ENCODE measurements at regions not wholly inside any gene's neighbourhood (a gene's known extent, or its start where the extent isn't known, plus 50 kb on each side); places are given as distances from the start of the nearest gene placed in this dataset.

DNA sequence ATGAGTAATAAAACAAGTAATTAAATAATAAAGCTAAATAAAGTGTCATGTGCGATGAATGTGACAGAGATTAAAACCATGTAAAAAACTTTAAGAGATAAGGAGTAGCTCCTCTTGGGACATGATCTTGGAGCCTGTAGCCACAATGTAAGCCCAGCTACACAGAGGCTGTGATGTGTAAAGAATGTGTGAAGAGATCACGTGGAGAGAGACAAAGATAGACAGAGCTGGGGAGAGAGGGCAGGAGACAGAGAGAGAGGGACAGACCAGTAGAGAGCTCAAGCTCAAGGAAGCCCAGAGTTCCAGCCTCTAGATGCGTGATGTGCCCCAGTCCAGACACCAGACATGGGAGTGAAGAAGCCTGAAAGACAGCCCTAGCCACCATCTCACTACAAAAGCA lies 644.1 kb downstream of the TNS3 start:
- Histone ChIP-seq H4K20me1 (ENCODE audit: insufficient read depth, low read length, poor library complexity, severe bottlenecking) (no peaks in the 10 kb centered on the region), H3K4me3 (ENCODE audit: low read length, poor library complexity, severe bottlenecking) (no peak overlapping the region), H3F3A (ENCODE audit: low read depth) (no peaks in the 10 kb centered on the region), H3K27me3 (ENCODE audit: insufficient read depth, low read length, poor library complexity, severe bottlenecking) (no peaks in the 10 kb centered on the region), H2AFZ (ENCODE audit: low read length) (no peak overlapping the region), H3K4me2 (ENCODE audit: low read depth, low read length, poor library complexity, severe bottlenecking) (no peak overlapping the region), H3K4me1 (ENCODE audit: insufficient read depth, low read length, poor library complexity, severe bottlenecking) (no peaks in the 10 kb centered on the region), H3K9ac (ENCODE audit: low read depth, low read length, poor library complexity, severe bottlenecking) (no peak overlapping the region), H3K36me3 (ENCODE audit: insufficient read depth, low read length) (no peaks in the 10 kb centered on the region), H3K9me3 (ENCODE audit: insufficient read depth, low read depth, low read length) (0 out of 2 replicates have a peak, but pooled peaks cover 2% of the 10 kb centered on the region), H3K9me2 (replicated peaks; ENCODE audit: low read depth, low read length) (no peaks in the 10 kb centered on the region), H3K79me2 (ENCODE audit: insufficient read depth, low read length) (no peaks in the 10 kb centered on the region)
- TF ChIP-seq EZH2phosphoT487 (IDR thresholded peaks at IDR 0.05; ENCODE audit: borderline replicate concordance): no peak
- TF ChIP-seq, protein P1, sequence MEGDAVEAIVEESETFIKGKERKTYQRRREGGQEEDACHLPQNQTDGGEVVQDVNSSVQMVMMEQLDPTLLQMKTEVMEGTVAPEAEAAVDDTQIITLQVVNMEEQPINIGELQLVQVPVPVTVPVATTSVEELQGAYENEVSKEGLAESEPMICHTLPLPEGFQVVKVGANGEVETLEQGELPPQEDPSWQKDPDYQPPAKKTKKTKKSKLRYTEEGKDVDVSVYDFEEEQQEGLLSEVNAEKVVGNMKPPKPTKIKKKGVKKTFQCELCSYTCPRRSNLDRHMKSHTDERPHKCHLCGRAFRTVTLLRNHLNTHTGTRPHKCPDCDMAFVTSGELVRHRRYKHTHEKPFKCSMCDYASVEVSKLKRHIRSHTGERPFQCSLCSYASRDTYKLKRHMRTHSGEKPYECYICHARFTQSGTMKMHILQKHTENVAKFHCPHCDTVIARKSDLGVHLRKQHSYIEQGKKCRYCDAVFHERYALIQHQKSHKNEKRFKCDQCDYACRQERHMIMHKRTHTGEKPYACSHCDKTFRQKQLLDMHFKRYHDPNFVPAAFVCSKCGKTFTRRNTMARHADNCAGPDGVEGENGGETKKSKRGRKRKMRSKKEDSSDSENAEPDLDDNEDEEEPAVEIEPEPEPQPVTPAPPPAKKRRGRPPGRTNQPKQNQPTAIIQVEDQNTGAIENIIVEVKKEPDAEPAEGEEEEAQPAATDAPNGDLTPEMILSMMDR (conservative IDR thresholded peaks at IDR 0.05; ENCODE audit: low read length): no peak

DNA sequence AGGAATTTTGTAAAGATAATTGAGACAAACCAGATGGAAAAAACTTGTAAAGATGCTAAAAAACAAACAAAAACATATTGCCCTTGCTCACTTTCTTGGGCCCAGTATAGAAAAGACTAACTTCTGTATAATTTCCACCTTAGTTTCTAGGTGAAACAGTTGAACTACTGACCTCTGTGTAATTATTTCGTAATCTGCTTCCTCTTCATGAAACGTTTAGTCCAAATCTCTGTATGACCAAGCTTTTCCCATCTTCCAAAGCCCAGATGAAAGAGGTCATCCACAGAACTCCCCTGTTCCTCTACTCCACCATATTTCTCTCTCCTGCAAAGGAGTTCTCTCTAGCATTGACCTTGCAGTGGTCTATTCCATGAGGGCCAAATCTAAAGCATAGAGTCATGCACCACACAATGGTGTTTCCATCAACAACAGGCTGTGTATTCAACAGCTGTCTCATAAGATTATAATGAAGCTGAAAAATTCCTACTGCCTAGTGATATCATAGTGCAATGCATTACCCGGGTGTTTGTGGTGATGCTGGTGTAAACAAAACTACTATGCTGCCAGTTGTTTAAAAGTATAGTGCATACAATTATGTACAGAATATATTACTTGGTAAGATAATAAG lies 647.6 kb downstream of the TNS3 start:
- no peak overlapping the region for H2AFZ ChIP-seq (ENCODE audit: low read length)
- H3K27me3 ChIP-seq (ENCODE audit: insufficient read depth, low read length, poor library complexity, severe bottlenecking): no peaks in the 10 kb centered on the region
- no peak overlapping the region for H3K4me3 ChIP-seq (ENCODE audit: low read length, poor library complexity, severe bottlenecking)
- H3K4me1 ChIP-seq (ENCODE audit: insufficient read depth, low read length, poor library complexity, severe bottlenecking): no peaks in the 10 kb centered on the region
- 0 out of 2 replicates have a peak, but pooled peaks cover 2% of the 10 kb centered on the region for H3K9me3 ChIP-seq (ENCODE audit: insufficient read depth, low read depth, low read length)
- no peak overlapping the region for H3K9ac ChIP-seq (ENCODE audit: low read depth, low read length, poor library complexity, severe bottlenecking)
- no peak overlapping the region for H3K4me2 ChIP-seq (ENCODE audit: low read depth, low read length, poor library complexity, severe bottlenecking)
- no peaks in the 10 kb centered on the region for H3K9me2 ChIP-seq (replicated peaks; ENCODE audit: low read depth, low read length)
- no peaks in the 10 kb centered on the region for H4K20me1 ChIP-seq (ENCODE audit: insufficient read depth, low read length, poor library complexity, severe bottlenecking)
- TF ChIP-seq, protein P1 (conservative IDR thresholded peaks at IDR 0.05; ENCODE audit: low read length): no peak
- no peak for TF ChIP-seq EZH2phosphoT487 (IDR thresholded peaks at IDR 0.05; ENCODE audit: borderline replicate concordance)
- H3K36me3 ChIP-seq (ENCODE audit: insufficient read depth, low read length): no peaks in the 10 kb centered on the region
- no peaks in the 10 kb centered on the region for H3K79me2 ChIP-seq (ENCODE audit: insufficient read depth, low read length)
- H3F3A ChIP-seq (ENCODE audit: low read depth): no peaks in the 10 kb centered on the region

DNA sequence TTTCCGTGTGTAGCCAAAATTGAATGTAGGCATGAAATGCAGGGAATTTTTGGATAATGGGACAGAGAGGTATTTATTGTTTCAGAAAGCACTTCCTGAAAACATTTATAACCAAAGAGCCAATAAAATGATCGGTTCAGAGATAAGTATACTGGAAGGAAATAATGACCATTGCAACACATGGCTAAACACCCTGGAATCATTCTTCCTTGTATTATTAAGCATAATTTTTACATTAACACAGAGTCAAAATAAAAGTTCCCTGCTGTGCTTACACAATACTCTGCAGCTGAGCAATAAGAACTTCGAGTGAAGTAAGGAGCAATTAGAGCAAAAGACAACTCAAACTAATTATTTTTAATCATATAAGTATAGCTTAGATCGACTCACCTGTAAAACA lies 648.3 kb downstream of the TNS3 start:
- no peak overlapping the region for H3K4me3 ChIP-seq (ENCODE audit: low read length, poor library complexity, severe bottlenecking)
- no peak overlapping the region for H2AFZ ChIP-seq (ENCODE audit: low read length)
- H3K4me1 ChIP-seq (ENCODE audit: insufficient read depth, low read length, poor library complexity, severe bottlenecking): no peaks in the 10 kb centered on the region
- no peak overlapping the region for H3K4me2 ChIP-seq (ENCODE audit: low read depth, low read length, poor library complexity, severe bottlenecking)
- H3K9me2 ChIP-seq (replicated peaks; ENCODE audit: low read depth, low read length): no peaks in the 10 kb centered on the region
- no peak overlapping the region for H3K9ac ChIP-seq (ENCODE audit: low read depth, low read length, poor library complexity, severe bottlenecking)
- H3K27me3 ChIP-seq (ENCODE audit: insufficient read depth, low read length, poor library complexity, severe bottlenecking): no peaks in the 10 kb centered on the region
- no peaks in the 10 kb centered on the region for H3K79me2 ChIP-seq (ENCODE audit: insufficient read depth, low read length)
- 0 out of 2 replicates have a peak, but pooled peaks cover 2% of the 10 kb centered on the region for H3K9me3 ChIP-seq (ENCODE audit: insufficient read depth, low read depth, low read length)
- TF ChIP-seq, protein P1 (conservative IDR thresholded peaks at IDR 0.05; ENCODE audit: low read length): no peak
- no peak for TF ChIP-seq EZH2phosphoT487 (IDR thresholded peaks at IDR 0.05; ENCODE audit: borderline replicate concordance)
- no peaks in the 10 kb centered on the region for H4K20me1 ChIP-seq (ENCODE audit: insufficient read depth, low read length, poor library complexity, severe bottlenecking)
- no peaks in the 10 kb centered on the region for H3K36me3 ChIP-seq (ENCODE audit: insufficient read depth, low read length)
- H3F3A ChIP-seq (ENCODE audit: low read depth): no peaks in the 10 kb centered on the region
